ENCODE measurements at regions not wholly inside any gene's neighbourhood (a gene's known extent, or its start where the extent isn't known, plus 50 kb on each side); places are given as distances from the start of the nearest gene placed in this dataset.
A peak's percentile ranks its signal among the peaks of the same experiment; 100 is the strongest.

DNA sequence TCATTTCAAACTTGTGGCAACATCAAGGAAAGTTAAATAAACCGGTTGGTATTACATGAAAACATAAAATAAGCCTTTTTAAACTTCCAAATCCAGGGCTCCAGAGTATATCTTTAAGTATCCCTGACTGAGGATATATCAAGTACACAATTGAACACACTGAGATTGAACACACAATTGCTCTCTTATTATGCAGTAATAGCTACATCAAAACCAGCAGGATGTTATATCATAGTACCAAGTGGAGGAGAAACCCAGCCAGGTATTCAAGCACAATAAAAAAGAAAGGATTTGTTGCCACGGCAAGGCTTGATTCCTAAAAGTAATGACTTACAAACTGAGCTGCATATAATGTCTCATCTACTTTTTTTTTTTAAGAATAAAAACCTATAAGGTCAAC is 605.8 kb downstream of the SPOCK3 start:
- peak; percentile 2 for DNase-seq (ENCODE audit: low spot score)

DNA sequence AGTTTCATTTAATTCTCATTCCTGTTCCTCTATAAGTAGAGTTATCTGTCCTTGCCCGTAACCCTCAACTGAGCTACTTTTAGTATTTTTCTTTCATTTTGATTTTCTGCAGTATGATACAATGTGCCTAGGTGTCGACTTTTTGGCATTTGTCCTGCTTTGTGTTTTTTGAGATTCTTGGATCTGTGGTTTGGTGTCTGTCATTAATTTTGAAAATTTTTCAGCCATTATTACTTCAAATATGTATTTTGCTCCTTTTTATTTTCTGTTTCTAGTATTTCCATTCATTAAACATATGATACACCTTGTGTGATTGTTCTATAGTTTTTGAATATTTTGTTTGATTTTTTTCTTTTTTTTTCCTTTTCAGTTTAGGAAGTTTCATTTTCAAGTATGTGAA is 598.9 kb downstream of the SPOCK3 start:
- no peak for DNase-seq (ENCODE audit: low spot score)

DNA sequence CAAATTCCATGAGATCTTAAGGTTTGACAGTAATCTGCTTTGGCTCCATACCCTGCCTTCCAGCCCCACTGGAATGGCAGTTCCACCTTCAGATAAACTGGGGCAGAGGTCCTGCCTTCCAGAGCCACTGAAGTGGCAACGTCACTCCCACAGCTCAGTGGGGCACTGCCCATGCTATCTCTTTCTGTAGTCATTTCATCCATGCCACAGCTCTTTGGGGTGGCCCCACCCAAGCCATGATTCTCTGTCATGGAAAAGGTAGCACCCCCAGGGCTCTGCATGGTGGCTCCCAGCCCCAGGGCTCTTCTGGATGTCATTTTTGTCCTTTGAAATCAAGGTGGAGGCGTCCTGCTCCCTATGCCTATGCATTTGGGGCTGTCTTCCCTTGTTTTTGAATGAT is 596.5 kb downstream of the SPOCK3 start:
- no peak for DNase-seq (ENCODE audit: low spot score)

DNA sequence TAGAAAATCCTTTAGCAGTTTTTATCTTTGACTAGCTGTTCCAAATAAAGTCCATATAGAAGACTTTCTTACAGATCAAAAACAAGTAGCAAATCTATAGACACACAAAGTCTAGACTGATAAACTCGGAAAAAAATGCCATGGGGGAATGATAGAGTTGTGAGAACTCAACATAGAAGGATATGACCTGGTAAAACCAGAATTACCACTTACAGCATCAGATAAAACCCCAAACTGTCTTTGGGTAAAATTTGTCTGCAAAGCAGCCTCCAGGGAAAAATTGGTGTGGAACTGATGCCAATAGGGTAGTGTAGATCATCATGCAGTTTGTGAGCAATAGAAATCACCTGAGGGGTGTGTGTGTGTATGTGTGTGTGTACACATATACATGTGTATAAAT is 579.1 kb downstream of the SPOCK3 start:
- peak; percentile 18 for DNase-seq (ENCODE audit: low spot score)

DNA sequence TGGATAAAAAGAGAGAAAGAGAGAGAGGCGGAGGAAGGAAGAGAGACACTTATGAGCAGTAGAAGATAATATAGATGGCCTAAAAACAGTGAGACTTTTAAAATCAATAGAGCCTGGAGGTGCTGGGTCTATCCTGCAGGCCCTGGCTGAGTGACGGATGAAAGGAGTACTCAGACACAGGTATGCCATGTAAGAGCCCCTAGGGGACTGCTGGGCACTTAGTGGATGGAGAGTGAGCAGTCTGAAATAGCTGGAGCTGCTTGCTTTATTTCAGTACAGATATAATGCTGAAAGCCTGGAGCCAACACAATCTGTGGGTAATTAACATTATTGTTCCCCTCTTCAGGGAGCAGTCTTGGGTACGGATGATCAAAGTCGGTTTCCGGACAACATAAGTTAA is 578.6 kb downstream of the SPOCK3 start:
- no peak for DNase-seq (ENCODE audit: low spot score)

DNA sequence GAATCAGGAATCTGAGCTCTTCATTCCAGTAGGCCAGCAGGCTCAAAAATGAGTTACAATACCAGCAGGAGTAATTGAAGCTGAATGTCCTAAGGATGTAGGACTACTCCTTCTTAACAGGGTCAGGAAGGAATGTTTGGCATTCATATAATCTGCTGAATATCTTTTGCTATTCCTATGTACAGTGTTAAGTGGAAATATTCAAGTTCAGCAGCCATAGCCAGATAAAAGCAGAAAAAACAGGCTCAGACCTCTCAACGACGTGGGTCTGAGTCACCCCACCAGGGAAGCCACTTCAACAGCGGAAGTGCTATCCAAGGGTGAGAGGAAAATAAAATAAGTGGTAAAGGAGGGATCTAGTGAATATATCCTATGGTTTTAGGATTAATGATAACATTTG is 577.0 kb downstream of the SPOCK3 start:
- peak; percentile 83 for DNase-seq (ENCODE audit: low spot score)

DNA sequence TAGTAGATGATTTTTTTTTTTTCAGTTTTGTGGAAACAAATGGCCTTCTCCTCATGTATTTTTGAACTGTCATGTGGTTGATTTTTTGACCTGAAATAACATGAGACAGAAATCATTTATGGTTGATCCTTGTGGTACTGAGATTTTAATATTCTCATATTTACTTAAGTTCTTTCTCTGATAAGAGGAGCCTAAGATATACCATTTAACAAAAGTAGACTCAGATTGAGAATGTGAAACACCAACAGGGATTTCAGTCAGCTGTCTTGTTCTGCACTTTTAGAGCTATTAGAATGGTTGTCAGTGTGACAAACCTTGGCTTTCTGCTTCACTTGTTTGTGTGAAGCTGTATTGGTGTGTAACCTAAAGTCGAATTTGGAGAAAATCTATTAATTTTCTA is 575.7 kb downstream of the SPOCK3 start:
- peak; percentile 35 for DNase-seq (ENCODE audit: low spot score)

DNA sequence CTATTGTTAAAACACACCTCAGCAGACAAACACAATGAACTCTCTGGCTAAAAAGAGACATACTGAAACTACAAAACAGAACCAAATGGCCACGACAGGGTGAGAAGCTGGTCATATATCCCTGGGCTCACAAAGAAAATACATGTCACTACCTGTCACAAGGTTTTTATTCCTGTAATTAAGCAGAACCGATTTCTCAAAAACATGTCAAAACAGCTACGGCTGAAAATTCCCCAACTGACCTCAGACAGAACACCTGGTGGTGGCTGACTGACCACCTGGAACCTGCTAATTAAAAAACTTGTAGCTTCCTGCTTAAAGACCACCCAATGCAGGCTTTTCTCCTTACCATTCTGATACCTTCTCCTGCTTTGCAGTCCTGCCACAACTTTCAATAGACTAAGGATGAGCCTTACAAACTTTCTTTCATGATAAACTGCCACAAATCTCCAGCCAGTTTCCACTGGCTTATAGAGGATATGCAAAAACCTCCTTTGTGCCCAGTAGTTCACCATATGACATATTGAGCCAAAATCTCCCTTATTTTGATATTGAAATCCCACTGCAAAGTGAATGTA is 571.9 kb downstream of the SPOCK3 start:
- DNase-seq (ENCODE audit: low spot score): no peak

DNA sequence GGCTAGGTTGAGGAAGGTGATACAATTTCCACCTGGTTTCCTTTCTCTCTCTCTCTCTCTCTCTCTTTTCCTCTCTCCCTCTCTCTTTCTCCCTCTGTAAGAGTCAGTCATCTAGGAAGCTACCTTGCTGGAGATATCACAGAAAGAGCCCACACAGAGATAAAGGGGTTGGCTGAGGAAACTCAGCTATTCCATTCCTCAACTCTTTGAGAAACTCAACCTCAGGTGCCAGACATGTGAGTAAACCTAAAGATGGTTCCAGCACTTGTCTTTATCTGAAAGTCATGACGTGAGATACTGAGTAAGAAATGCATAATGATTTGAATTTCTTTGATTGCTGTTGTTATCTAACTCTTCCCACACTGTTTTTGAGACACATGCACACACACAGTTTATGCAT is 564.0 kb downstream of the SPOCK3 start:
- no peak for DNase-seq (ENCODE audit: low spot score)

DNA sequence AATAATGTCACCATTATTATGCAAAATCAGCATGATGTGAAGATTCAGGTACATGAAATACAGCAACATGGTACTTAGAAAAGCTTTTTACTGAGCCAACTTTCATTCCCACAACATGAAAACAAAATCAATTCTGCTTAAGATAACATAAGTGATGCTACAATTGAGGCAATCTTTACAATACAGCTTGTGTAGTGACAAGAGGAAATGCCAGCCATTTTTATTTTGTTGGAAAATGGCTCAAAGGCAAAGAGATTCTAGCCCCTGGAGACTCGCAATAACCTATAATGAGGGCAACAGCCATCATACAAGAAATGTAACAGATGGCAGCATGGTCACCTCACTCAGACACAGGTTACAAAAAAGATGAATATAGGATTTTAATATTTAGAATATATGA is 560.4 kb downstream of the SPOCK3 start:
- DNase-seq (ENCODE audit: low spot score): no peak

DNA sequence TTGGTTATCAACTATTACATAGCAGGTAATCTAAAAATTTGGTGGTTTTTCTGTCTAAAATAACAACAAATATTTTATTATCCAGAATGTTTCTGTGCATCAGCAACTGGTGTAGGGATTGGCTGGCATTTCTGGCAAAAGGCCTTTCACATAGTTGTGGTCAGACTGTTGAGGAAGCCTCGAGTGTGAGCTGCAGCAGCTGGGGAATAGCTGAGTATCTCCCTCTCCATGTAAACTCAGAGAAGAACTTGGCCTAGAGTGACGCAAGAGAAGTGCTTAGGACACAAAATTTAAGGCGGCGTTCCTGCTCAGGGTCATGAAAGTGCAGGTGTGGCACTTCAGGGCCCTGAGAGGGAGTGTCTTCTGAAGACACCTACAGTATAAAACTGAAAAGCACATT is 558.9 kb downstream of the SPOCK3 start:
- peak; percentile 12 for DNase-seq (ENCODE audit: low spot score)

DNA sequence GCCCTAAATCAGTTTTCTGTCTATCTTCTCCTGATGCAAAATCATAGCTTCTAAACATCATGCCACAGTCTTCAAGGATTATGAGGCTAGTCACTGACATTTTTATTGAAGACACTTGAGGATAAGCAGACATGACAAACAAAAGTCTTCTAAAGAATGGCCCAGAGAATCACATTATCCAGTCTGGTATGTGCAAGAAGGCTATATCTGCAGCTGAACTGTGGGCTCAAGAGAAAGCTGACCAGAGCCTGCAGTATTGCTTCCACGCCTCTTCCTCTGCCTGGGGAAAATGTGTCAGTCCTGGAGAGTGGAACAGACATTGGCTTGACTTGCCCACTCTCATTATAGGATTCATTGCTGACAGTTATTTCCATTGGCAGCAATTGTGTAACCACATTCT is 553.5 kb downstream of the SPOCK3 start:
- DNase-seq (ENCODE audit: low spot score): peak; percentile 97

DNA sequence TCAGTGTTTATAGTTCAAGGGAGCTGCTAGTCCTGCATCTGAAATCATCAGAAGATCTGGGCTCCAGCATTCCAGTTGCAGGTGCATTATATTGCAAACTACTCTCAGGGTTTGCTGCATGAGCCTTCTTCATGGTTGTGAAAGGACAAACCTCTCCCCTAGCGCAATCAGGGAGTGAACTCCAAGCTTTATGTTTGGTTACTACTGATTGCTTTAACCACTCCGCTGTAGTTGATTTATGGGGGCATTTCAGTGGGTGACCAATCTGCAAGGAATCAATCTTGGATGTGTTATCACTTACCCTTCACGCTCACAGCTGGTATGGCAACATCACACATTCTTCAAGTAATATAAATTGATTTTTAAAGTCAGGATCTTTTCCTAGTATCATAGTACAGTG is 552.1 kb downstream of the SPOCK3 start:
- no peak for DNase-seq (ENCODE audit: low spot score)
